CD4-positive, alpha-beta T cell treated with Interleukin-15 for 4 hours (primary cell): ENCODE measurements at regions not wholly inside any gene's neighbourhood (a gene's known extent, or its start where the extent isn't known, plus 50 kb on each side); places are given as distances from the start of the nearest gene placed in this dataset.

Experiments used
- DNase-seq: peaks from one replicate; pipeline ENCODE4 v3.0.0-alpha.2; 2020; ENCODE audit warnings: low spot score

- DNase-seq, result no peak
These were observed 733.9 kb upstream of the ACVR2A start for GRCh38 chr2:147110962-147111361.

DNA sequence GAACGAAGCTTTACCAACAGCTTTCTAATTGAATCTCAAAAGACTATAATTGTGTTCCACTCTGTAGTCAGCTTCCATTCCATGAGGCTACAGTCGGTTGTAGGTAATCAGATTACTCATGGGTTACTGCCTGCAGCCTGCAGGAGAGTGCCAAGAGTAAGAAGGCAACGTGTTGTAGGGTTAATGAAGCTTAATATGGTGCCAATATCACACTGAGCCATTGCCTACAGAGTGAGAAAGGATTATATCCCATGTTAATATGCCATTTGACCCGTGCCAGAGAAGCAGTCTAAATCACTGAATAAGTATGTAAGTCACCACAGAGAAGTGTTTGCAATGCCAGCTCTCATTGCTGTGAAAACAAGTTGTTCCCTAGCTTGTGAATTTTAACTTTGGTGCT, 734.5 kb upstream of the ACVR2A start:
- DNase-seq, result no peak

DNA sequence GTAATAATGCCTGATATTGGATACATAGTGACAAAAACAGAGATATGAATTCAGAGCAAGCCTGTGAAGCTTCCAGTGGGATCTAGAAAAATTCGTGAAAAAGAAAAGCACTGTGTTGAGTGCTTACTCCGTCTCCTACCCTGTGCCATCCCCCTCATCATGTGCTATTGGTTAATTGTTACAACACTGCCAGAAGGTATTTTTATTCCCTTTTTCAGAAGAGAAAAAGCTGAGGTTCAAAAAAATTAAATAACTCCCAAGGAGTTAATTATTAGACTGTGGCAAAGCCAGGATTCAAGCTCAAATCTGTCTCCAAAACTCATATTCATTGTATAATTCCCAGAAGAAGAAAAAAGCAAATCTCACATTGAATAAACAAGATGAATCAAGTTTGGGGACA, 735.5 kb upstream of the ACVR2A start:
- DNase-seq, result no peak

DNA sequence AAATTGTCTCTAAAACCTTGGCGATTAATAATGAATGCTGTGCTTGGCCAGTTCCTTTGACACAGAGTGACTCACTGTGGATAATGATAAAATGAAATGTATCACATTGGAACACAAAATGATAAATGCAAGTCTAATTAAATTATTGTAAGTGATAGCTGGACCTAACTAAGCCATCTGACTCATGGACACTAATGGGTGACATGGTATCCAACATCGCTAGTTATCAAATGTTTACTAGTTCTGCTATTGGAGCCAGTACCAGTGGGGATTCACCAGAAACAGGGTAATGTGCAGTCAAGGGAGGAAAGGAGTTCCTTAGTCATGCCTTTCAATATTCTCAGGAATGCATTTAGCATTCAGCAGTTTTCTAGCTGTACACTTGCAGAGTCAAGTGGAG, 736.3 kb upstream of the ACVR2A start:
- DNase-seq, result no peak

DNA sequence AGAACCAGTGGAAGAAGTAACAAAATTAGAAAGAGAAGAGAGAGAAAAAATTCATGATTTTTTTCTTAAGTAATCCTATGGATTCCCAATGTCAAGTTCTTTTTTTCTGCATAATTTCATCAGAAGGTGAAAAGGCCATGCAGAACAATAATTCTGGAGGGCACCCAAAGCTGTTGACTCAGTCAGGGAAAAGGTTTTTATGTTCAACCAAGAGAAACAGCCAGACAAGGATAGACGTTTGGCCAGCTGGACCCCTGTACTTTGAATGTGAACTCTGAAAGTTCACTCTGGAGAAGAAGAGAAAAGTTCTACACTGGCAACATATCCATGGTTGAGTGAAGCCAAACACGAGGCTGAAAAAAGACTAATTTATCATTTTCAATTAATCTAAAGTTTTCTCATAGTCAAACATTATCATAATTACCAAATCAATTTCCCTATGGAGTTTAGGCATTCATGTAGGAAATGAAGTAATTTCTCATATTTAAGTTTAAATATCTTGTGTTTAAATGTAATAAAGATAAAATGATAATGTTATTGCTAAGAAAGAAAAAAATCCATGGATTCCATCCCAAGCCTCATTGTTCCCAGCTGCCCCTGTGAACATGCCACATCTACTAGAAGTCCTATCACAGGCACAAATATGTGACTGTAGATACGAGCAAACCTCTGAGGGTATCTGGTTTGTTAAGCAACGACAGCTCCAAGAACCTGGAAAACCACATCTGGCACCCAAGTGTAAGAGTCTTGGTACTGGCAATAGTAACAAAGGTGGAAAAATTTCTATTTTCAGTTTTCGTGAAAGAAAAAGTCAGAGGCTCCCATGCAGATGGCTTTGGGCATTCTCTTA, 742.7 kb upstream of the ACVR2A start:
- DNase-seq, result no peak

DNA sequence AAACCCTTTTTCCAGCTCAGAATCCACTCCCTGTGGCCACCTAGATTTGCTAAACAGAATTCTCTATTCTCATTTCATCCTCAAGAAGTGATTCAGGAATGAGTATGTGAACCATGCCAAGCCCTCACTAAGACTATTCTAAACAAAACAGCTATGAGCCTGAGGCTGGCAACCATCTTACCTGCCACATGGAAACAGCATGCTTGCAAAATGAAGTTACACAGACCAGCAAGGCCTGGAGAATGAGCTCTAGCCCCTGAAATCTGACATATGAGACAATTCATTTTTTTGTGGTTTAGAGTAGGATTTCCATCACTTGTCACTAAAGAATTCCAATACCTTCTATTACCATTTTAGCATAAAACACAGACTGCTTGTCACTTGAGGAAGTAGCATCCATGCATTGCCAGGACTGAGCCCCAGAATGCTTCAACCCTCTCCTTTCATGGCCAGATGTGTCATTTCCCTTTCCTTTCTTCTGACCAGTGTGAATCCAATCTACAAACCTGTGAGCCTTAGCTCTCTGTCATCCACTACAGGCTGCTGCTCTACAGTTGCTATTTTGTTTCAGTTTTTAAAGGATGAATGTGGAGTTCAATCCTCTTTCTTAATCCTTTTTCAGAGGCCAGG, 744.3 kb upstream of the ACVR2A start:
- DNase-seq, result no peak

DNA sequence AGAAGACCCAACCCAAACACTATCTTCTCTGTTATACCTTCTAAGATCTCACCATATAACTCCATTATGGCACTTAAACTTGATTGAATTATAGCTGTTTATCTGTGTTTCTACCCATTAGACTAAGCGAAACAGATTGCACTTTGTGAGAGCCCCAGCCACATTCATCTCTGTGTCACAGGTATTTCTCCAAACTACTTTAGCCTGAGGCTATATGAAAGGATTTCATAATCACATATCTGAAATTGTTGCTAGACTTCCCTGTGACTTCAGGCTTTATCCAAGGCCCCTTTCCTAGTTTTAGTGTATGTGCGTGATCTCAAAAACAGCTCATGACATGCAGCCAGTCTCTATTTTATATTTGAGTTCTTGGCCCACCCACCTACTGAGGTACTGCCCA, 745.0 kb upstream of the ACVR2A start:
- DNase-seq, result no peak

DNA sequence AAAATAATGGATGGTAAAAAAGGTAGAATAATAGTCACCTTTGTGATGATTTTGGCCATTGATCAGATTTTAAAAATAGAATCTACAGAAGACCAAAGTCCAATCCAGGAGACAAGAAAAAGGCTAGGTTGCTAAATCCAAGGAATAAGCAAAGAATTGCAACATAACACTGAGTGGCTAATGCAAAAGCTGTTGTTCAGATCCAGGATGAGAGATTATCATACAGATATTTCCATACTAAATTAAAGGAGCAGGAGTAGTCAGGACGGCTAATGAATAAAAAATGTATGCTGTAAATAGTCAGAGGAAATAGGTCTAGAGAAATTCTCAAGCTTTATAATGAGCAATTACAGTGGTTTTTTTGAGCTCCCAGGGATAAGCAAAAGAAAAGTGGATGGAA, 745.9 kb upstream of the ACVR2A start:
- DNase-seq, result no peak

GRCh38 chr2:147097747-147098146, 747.1 kb upstream of the ACVR2A start:
- DNase-seq, result no peak

GRCh38 chr2:147096671-147097070, 748.2 kb upstream of the ACVR2A start:
- no peak for DNase-seq

- no peak for DNase-seq
These were observed 749.5 kb upstream of the ACVR2A start for GRCh38 chr2:147095376-147095775.

GRCh38 chr2:147094077-147094476, 750.8 kb upstream of the ACVR2A start:
- DNase-seq, result no peak

DNA sequence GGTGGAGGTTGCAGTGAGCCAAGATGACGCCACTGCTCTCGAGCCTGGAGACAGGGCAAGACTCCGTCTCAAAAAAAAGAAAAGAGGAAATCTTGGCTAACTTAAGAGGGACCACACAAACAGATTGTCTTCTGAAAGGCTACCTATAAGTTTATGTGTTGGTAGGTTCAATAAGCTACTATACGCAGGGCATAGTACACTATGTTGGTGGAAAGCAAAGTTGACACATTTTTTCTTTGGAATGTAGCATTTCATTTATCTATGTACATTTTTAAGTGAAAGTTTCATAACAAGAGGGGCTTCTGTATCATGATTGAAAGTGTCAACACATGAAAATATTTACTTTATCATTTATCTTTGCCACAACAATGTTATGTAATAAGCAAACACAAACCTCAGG, 752.6 kb upstream of the ACVR2A start:
- no peak for DNase-seq

DNA sequence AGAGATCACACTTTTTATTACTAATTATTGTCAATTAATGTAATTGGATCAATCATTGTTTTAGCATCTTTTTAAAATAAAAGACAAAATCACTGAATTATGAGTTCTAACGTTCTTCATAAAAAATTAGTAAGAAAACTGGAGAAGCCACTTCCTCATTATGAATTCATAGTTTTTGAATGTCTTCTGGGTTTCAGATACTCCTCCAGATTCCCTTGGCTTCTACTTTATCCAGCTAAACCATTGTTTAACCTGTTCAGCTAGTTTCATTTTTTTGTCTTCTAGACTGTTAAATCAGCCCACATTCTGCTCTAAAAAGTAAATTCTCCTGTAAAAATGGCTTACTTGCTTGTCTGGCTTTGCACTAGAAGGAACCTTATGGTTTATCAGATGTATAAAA, 753.4 kb upstream of the ACVR2A start:
- no peak for DNase-seq

GRCh38 chr2:147088871-147089270, 756.0 kb upstream of the ACVR2A start:
- DNase-seq, result no peak

DNA sequence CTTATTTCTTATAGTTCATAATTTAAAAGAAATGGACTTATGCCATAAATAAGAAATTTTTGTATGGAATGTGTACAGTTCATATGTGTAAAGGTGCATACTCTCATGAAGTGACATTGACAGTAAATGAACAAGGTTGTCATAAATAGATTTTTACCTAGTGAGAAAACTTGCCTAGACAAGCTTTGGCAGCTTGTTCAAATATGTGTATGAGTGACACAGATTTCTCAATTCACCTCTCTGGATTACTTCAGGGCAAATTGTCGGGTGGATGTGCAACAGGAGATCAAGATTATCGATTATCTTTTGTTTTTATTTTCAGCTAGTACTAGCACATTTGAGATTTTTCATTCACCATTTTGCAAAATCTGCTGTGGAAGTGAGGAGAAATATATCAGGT, 758.1 kb upstream of the ACVR2A start:
- DNase-seq, result no peak

- no peak for DNase-seq
These were observed 761.2 kb upstream of the ACVR2A start for GRCh38 chr2:147083664-147084063.

DNA sequence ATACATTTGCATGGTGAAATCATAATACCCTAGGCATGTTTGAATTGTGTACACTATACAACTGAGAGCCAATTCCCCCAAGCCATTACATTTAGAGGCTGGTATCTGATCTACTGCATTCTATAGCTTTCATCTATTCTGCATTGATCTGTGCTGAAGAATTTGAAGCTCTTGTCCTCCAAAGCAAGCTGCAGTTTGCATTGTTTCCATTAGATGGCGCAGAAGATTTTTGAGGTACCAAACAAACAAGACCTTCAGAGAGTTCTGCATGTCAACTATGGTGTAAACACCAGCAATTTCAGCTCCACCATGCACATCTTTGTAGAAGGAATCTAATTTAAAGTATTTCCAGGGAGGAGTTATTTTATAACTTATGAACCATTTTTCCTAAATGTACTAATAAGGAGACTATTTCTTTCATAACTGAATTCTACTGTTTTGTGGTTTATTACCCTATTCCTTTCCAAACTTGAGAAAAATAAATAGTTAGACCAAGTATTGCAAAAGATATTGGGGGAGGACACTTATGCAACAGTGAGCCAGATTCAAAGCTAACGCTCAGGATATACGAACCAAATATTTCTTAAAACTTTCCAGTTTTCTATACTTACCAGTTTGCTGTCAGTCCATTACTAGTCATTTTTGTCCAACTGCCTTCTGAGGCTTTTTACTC, 761.8 kb upstream of the ACVR2A start:
- DNase-seq, result peak; percentile 74

DNA sequence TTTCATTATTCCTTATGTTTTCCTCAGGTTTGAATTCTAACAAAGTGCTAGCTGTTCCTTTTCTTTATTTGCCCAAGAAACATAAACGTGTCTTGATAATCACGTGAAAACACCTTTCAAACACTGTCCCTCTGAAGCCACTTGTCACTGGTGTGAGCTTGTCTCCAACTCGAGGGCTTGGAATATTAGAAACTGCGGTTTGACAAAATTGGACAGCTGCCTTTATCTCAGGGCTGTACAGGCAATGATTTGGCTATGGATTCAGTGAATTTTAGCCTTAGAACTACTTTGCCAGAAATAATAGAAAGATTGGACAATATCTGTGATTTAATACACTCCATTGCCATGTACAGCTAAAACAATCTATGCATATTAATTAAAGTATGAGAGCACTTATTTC, 763.0 kb upstream of the ACVR2A start:
- DNase-seq, result no peak

DNA sequence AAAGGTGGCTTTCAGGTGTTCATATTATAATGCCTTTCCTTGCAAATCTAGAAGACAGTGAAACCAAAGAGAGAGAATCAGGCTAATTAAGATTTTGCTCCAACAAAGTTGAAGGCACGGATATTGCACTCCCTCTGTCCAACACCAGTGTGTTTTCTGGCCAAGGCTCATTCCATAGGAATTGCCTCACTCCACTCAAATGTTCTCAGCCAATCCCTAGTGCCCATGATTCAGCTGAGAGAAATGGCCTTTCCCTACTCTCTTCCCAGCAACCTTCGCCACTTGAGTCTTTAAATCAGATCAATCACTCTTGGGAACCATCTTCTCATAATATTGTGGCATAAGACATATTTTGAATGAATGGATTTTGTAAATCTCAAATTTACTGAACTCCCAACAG, 768.2 kb upstream of the ACVR2A start:
- DNase-seq, result no peak

GRCh38 chr2:147068071-147068470, 776.8 kb upstream of the ACVR2A start:
- no peak for DNase-seq

- no peak for DNase-seq
These were observed 777.7 kb upstream of the ACVR2A start for GRCh38 chr2:147067136-147067535.

- no peak for DNase-seq
These were observed 782.8 kb upstream of the ACVR2A start for GRCh38 chr2:147062073-147062472.
